ENCODE measurements at regions not wholly inside any gene's neighbourhood (a gene's known extent, or its start where the extent isn't known, plus 50 kb on each side); places are given as distances from the start of the nearest gene placed in this dataset.
"Not testable (repeated sequence)": the region's sequence is repeated elsewhere in the genome, so short reads cannot be mapped to it uniquely, and the experiment has no call there.

- DNase-seq (ENCODE audit: low spot score) = no peak
Measured at GRCh38 chr2:126059379-126059778, 596.6 kb upstream of the GYPC start.

GRCh38 chr2:126085011-126085795, 570.8 kb upstream of the GYPC start:
- DNase-seq (ENCODE audit: low spot score) = no peak

- DNase-seq (ENCODE audit: low spot score) = no peak
Measured at GRCh38 chr2:126100962-126101361, 555.0 kb upstream of the GYPC start.

GRCh38 chr2:126106006-126106405, 550.0 kb upstream of the GYPC start:
- no peak for DNase-seq (ENCODE audit: low spot score)

- no peak for DNase-seq (ENCODE audit: low spot score)
Measured at GRCh38 chr2:126107883-126108282, 548.1 kb upstream of the GYPC start.

- no peak for DNase-seq (ENCODE audit: low spot score)
Measured at GRCh38 chr2:126115975-126116374, 540.0 kb upstream of the GYPC start.

- DNase-seq (ENCODE audit: low spot score) = no peak
Measured at GRCh38 chr2:126117886-126118285, 538.1 kb upstream of the GYPC start.

GRCh38 chr2:126145752-126146151, 510.2 kb upstream of the GYPC start:
- DNase-seq (ENCODE audit: low spot score) = no peak

GRCh38 chr2:126154256-126154785, 501.6 kb upstream of the GYPC start:
- DNase-seq (ENCODE audit: low spot score) = no peak

GRCh38 chr2:126160950-126161349, 495.0 kb upstream of the GYPC start:
- DNase-seq (ENCODE audit: low spot score) = not testable (repeated sequence)

- no peak for DNase-seq (ENCODE audit: low spot score)
Measured at GRCh38 chr2:126172631-126173184, 483.2 kb upstream of the GYPC start.

GRCh38 chr2:126175222-126175621, 480.7 kb upstream of the GYPC start:
- DNase-seq (ENCODE audit: low spot score) = no peak

- DNase-seq (ENCODE audit: low spot score) = no peak
Measured at GRCh38 chr2:126177479-126177878, 478.5 kb upstream of the GYPC start.

GRCh38 chr2:126187668-126188067, 468.3 kb upstream of the GYPC start:
- no peak for DNase-seq (ENCODE audit: low spot score)

GRCh38 chr2:126189527-126189926, 466.4 kb upstream of the GYPC start:
- DNase-seq (ENCODE audit: low spot score) = no peak

- DNase-seq (ENCODE audit: low spot score) = no peak
Measured at GRCh38 chr2:126200538-126200937, 455.4 kb upstream of the GYPC start.

GRCh38 chr2:126208266-126208665, 447.7 kb upstream of the GYPC start:
- DNase-seq (ENCODE audit: low spot score) = no peak

- DNase-seq (ENCODE audit: low spot score) = no peak
Measured at GRCh38 chr2:126212735-126213134, 443.2 kb upstream of the GYPC start.

- DNase-seq (ENCODE audit: low spot score) = no peak
Measured at GRCh38 chr2:126219081-126219480, 436.9 kb upstream of the GYPC start.

GRCh38 chr2:126220331-126220730, 435.6 kb upstream of the GYPC start:
- no peak for DNase-seq (ENCODE audit: low spot score)

GRCh38 chr2:126221506-126221905, 434.5 kb upstream of the GYPC start:
- DNase-seq (ENCODE audit: low spot score) = no peak

GRCh38 chr2:126222278-126222677, 433.7 kb upstream of the GYPC start:
- DNase-seq (ENCODE audit: low spot score) = no peak

GRCh38 chr2:126224776-126225175, 431.2 kb upstream of the GYPC start:
- DNase-seq (ENCODE audit: low spot score) = no peak

GRCh38 chr2:126227250-126227649, 428.7 kb upstream of the GYPC start:
- DNase-seq (ENCODE audit: low spot score) = no peak
